ENCODE measurements at regions not wholly inside any gene's neighbourhood (a gene's known extent, or its start where the extent isn't known, plus 50 kb on each side); places are given as distances from the start of the nearest gene placed in this dataset.

- no peak for TF ChIP-seq KAT2A (conservative IDR thresholded peaks at IDR 0.05; ENCODE audit: control insufficient read depth, low read depth, low read length)
- no peak for TF ChIP-seq CEBPZ (IDR thresholded peaks at IDR 0.05; ENCODE audit: low read depth, low read length)
- TF ChIP-seq NRF1 (conservative IDR thresholded peaks at IDR 0.05; ENCODE audit: low read depth, low read length) = no peak
- no peak for TF ChIP-seq RAD51 (IDR thresholded peaks at IDR 0.05)
- TF ChIP-seq NR2C2 (IDR thresholded peaks at IDR 0.05; ENCODE audit: borderline replicate concordance, control insufficient read depth, insufficient read length, low read depth) = no peak
- TF ChIP-seq SMAD1 (IDR thresholded peaks at IDR 0.05; ENCODE audit: low read depth, partially characterized antibody) = no peak
- no peak for TF ChIP-seq E2F8 (IDR thresholded peaks at IDR 0.05; ENCODE audit: low read depth, partially characterized antibody)
- no peak for TF ChIP-seq NFXL1 (IDR thresholded peaks at IDR 0.05; ENCODE audit: borderline replicate concordance)
- no peak for TF ChIP-seq ZBTB33 (IDR thresholded peaks at IDR 0.05)
- TF ChIP-seq E2F4 (IDR thresholded peaks at IDR 0.05; ENCODE audit: low read depth, low read length) = no peak
These were observed 381.2 kb downstream of the PTPRC start (continued) for GRCh38 chr1:199020051-199020450.
